ENCODE measurements at regions not wholly inside any gene's neighbourhood (a gene's known extent, or its start where the extent isn't known, plus 50 kb on each side); places are given as distances from the start of the nearest gene placed in this dataset.
"Not testable (repeated sequence)": the region's sequence is repeated elsewhere in the genome, so short reads cannot be mapped to it uniquely, and the experiment has no call there.

GRCh38 chr16:72657164-72657563 lies 390.8 kb downstream of the ZFHX3 start:
- no peak for DNase-seq (ENCODE audit: low read depth)

GRCh38 chr16:72654535-72654934 lies 393.4 kb downstream of the ZFHX3 start:
- no peak for DNase-seq (ENCODE audit: low read depth)

GRCh38 chr16:72649254-72649944 lies 398.5 kb downstream of the ZFHX3 start:
- DNase-seq (ENCODE audit: low read depth), result no peak

DNA sequence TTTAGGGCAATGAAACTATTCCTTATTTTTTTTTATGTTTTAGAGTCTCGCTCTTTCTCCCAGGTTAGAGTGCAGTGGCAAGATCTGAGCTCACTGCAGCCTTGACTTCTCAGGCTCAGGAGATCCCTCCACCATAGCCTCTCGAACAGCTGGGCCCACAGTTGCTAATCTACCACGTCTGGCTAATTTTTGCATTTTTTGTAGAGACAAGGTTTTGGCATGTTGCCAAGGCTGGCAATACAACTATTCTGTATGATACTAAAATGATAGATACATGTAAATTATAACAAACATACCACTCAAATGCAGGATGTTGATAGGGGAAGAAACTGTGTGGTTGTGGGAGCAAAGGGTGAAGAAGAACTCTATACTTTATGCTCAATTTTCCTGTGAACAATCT lies 401.3 kb downstream of the ZFHX3 start:
- DNase-seq (ENCODE audit: low read depth), result no peak

GRCh38 chr16:72645538-72645937 lies 402.4 kb downstream of the ZFHX3 start:
- DNase-seq (ENCODE audit: low read depth), result no peak

DNA sequence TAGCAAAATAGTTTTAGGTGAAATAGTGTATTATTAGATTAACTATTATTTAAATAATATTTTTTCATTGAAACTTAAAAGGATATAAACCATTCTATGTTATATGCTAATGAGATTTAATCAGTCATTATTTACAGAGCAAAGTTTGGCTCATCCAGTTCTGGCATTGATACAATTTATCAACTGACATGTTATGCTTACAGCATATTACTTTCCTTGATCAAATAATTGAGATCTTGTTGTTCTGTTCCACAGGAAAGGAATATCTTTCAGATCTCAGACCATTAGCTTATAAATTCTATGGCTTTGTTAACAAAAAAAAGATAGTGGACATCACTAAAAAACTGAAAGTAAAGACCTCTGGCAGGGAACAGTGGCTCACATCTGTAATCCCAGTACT lies 403.0 kb downstream of the ZFHX3 start:
- DNase-seq (ENCODE audit: low read depth), result no peak

DNA sequence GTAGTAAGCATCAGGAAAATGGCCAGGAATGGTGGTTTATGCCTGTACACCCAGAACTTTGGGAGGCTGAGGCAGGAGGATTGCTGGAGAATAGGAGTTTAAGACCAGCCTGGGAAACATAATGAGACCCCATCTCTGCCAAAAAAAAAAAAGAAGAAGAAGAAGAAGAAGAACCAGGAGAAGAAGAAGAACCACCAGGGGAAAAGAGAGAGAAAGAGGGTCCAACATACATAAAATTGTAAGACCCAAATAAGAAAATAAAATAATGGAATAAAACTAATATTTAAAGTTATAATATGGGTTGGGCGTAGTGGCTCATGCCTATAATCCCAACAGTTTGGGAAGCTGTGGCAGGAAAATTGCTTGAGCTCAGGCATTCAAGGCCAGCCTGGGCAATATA lies 408.4 kb downstream of the ZFHX3 start:
- no peak for DNase-seq (ENCODE audit: low read depth)

DNA sequence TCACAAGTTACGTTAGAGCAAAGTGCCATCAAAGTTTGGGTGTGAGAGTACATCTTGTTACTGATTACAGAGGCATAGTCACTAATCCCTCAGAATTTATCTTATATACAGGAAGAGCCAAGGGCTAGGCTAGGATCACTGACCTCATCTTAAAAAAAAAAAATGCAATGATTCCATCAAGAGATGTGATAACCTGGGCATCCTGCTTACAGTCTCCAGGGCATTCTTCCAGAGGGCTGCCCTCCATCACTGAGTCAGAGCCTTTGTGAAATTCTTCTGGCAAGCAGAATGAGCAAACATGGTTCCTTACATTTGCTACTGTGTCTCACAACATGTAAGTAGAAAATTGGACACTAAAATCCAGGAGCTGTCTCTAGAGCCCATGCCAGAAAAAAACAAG lies 410.6 kb downstream of the ZFHX3 start:
- no peak for DNase-seq (ENCODE audit: low read depth)

DNA sequence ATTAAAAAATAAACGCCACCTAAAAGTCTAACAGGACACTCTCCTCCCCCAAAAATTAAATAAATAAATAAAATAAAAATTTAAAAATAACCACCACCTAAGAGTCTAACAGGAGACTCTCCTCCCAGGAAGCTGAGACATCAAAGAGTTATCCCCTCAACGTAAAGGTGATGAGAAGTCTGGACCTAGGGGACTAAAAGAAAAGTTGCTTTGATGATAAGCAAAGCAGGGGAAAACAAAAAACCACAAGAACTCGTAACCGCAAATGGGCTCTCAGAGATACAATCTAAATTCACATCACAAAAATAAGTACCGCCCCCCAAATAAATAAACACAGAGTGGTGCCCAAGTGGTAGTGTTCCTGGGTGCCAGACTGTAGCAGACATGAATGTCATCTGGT lies 412.2 kb downstream of the ZFHX3 start:
- no peak for DNase-seq (ENCODE audit: low read depth)

DNA sequence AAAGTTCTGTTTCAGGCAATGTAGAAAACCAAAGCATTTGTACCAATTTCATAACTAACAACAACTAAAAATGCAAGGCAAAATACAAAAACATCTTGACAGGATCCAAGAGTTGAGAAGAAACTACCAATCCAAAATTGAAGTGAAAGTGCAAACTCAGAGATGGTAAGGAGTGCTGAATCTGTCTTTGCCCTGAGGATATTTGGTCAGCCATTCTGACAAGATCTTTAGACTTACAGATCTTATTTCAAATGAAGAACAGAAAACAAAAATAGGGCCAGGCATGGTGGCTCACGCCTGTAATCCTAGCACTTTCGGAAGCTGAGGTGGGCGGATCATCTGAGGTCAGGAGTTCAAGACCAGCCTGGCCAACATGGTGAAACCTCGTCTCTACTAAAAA lies 412.8 kb downstream of the ZFHX3 start:
- no peak for DNase-seq (ENCODE audit: low read depth)

DNA sequence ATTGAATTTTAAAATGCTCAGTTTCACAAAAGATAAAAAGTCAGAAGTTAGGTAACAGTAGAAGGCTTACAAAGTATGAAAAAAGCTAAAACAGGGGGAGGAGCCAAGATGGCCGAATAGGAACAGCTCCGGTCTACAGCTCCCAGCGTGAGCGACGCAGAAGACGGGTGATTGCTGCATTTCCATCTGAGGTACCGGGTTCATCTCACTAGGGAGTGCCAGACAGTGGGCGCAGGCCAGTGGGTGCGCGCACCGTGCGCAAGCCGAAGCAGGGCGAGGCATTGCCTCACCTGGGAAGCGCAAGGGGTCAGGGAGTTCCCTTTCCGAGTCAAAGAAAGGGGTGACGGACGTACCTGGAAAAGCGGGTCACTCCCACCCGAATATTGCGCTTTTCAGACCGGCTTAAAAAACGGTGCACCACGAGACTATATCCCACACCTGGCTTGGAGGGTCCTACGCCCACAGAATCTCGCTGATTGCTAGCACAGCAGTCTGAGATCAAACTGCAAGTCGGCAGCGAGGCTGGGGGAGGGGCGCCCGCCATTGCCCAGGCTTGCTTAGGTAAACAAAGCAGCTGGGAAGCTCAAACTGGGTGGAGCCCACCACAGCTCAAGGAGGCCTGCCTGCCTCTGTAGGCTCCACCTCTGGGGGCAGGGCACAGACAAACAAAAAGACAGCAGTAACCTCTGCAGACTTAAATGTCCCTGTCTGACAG lies 420.6 kb downstream of the ZFHX3 start:
- DNase-seq (ENCODE audit: low read depth), result not testable (repeated sequence)

DNA sequence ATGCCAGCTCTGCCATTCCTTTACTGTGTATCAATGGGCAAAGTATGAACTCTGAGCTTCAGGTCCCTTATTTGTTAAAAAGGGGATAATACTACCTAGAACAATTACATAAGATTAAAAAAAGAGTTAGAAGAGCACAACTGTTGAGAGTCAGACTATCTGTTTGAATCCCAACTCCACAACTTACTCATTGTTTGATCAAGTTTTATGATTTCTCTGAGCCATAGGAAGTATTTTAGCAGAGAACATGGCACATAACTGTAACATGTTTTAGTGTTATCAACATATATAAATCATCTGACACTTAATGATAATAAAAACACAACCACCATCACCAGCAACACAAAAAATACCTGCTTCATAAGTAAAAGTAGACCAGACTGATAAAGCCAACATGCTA lies 421.3 kb downstream of the ZFHX3 start:
- no peak for DNase-seq (ENCODE audit: low read depth)

DNA sequence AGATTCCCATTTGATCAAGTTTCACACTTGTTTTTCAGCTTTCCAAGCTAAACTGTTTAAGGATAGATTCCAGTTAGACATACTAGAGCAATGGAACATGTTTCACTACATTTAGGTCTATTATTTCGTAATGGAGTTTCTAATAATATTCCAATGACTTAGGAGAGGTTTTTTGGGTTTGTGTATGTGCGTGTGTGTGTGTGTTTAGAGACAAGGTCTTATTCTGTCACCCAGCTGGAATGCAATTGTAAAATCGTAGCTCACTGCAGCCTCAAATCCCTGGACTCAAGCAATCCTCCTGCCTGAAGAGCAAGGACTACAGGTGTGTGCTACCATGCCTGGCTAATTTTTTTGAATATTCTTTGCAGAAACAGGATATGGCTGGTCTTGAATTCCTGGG lies 426.3 kb downstream of the ZFHX3 start:
- no peak for DNase-seq (ENCODE audit: low read depth)

- no peak for DNase-seq (ENCODE audit: low read depth)
Measured at GRCh38 chr16:72620853-72621252, 427.1 kb downstream of the ZFHX3 start.

DNA sequence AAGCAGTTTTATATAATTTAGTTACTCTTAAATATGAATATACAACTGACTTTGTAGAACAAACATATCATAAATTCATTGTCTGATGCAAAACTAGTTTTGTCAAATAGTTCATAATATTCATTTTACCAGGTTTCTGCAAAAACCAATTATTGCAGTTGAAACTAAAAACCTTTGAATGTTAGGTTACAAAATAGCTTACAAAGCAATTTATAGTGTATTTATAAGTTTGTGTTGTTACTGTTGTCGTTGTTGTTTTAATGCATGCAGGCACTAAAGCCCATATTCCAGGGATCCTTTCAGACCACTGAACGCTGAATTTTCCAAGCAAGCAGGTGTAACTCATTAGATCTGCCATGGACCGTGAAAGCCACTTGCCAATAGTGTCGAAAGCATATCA lies 427.6 kb downstream of the ZFHX3 start:
- DNase-seq (ENCODE audit: low read depth), result no peak

DNA sequence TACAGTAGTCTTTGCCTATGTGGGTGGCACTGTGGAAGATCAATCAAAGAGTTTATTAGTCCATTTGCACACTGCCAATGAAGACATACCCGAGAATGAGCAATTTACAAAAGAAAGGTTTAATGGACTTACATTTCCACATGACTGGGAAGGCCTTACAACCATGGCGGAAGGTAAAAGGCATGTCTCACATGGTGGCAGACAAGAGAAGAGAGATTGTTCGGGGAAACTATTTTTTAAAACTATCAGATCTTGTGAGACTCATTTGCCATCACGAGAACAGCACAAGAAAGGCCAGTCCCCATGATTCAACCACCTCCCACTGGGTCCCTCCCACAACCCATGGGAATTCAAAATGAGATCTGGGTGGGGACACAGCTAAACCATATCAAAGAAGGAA lies 432.1 kb downstream of the ZFHX3 start:
- no peak for DNase-seq (ENCODE audit: low read depth)

DNA sequence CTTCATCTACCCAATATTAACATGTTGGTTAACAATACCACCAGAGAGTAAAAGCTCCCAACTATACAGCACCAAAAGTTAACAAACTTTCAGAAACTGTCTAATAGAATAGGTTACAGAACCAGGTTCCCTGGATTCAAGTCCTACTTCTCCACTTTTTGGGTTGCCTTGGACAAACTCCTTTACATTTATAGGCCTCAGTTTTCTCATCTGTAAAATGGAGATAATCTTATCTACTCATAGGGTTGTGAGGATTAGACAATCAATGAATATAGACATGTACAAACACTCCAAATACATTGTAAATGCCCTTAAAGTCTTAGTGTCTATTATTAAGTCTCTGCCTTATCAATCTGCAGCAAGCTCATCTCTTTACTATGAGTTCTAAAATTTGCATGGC lies 435.2 kb downstream of the ZFHX3 start:
- DNase-seq (ENCODE audit: low read depth), result no peak

GRCh38 chr16:72612256-72612655 lies 435.7 kb downstream of the ZFHX3 start:
- DNase-seq (ENCODE audit: low read depth), result no peak

DNA sequence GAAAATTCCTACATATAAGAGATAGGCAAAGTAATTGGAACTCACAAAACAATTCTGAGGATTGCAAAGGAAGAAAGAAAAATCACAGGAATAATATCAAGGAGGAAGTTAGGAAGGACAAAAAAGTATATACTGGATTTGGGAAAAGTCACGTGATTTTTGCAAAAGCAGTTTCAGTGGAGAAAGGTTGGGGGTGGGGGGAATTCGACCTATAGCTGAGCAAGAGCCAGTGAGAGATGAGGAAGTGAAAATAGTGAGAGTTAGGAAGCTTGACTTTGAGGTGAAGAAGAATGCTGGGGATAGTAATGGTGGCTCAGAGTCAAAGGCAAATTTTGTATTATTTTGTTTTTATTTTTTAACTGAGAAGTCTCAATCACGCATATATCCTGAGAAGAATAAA lies 438.0 kb upstream of the PMFBP1 start:
- DNase-seq (ENCODE audit: low read depth), result no peak

GRCh38 chr16:72609066-72609465 lies 437.1 kb upstream of the PMFBP1 start:
- DNase-seq (ENCODE audit: low read depth), result no peak

- DNase-seq (ENCODE audit: low read depth), result no peak
Measured at GRCh38 chr16:72604375-72604774, 432.4 kb upstream of the PMFBP1 start.

GRCh38 chr16:72602499-72602898 lies 430.5 kb upstream of the PMFBP1 start:
- DNase-seq (ENCODE audit: low read depth), result no peak

DNA sequence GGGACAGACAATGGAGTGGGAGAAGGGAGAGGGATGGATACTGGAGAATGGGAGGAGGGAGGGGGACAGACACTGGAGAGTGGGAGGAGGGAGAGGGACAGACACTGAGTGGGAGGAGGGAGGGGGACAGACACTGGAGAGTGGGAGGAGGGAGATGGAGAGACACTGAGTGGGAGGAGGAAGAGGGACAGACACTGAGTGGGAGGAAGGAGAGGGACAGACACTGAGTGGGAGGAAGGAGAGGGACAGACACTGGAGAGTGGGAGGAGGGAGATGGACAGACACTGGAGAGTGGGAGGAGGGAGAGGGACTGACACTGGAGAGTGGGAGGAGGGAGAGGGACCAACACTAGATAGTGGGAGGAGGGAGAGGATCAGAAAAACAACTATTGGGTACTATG lies 426.7 kb upstream of the PMFBP1 start:
- DNase-seq (ENCODE audit: low read depth), result no peak

GRCh38 chr16:72597938-72598337 lies 426.0 kb upstream of the PMFBP1 start:
- DNase-seq (ENCODE audit: low read depth), result no peak

Data from activated T-helper 1 cell treated with Interleukin-2 at 50 U/mL for 16 hours (primary cell).